ENCODE measurements at regions not wholly inside any gene's neighbourhood (a gene's known extent, or its start where the extent isn't known, plus 50 kb on each side); places are given as distances from the start of the nearest gene placed in this dataset.

DNA sequence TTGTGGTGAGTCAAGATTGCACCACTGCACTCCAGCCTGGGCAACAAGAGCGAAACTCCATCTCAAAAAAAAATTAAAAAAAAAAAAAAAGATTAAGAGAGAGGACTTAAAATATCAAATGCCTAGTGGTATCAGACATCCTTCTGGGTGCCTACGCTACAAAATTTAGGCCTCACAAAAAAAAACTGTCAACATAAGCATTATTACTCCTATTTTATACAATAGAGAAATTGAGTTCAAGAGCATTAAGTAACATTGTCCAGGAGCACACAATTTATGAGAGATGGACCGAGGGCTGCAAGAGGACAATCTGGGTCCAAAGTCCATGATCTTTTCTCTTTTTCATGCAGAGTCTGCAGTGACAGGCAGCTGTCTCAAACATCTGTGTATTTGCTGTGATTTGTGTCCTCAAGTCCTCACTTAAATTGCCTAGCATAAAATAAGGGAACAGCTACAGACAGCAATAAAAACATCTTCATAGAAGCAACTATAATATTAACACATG lies 62.4 kb downstream of the OSR1 start:
- Histone ChIP-seq H3K79me1 (ENCODE audit: low read depth in 1 of 2, low read length in 2 of 2) (no peaks in the 10 kb centered on the region), H3K18ac (ENCODE audit: low read depth, low read length) (no peak overlapping the region), H3K36me3 (ENCODE audit: control insufficient read depth, insufficient read depth, low read length) (no peaks in the 10 kb centered on the region), H3K27me3 (ENCODE audit: control insufficient read depth, insufficient read depth, low read length) (no peaks in the 10 kb centered on the region), H3K27ac (ENCODE audit: insufficient read depth, low read length) (no peak overlapping the region), H3K14ac (replicated peaks; ENCODE audit: low read depth, low read length) (no peak overlapping the region), H4K20me1 (ENCODE audit: insufficient read depth, low read length) (no peaks in the 10 kb centered on the region), H3K9me1 (ENCODE audit: insufficient read depth, low read length) (0 out of 2 replicates have a peak, but pooled peaks cover 3% of the 10 kb centered on the region), H4K8ac (ENCODE audit: low read depth in 2 of 2, low read length in 2 of 2) (no peak overlapping the region), H2AK9ac (replicated peaks; ENCODE audit: low read depth, low read length, poor library complexity) (no peak overlapping the region), H3K9ac (ENCODE audit: low read depth, low read length) (no peak overlapping the region), H3K9me3 (ENCODE audit: control insufficient read depth, insufficient read depth, low read length) (no peaks in the 10 kb centered on the region), H3K4me2 (ENCODE audit: low read depth, low read length) (no peak overlapping the region), H3K56ac (ENCODE audit: extremely low read depth, insufficient read depth, low read length) (no peak overlapping the region), H2AFZ (replicated peaks; ENCODE audit: low read length, poor library complexity) (no peak overlapping the region), H2BK5ac (ENCODE audit: low read depth, low read length, poor library complexity, severe bottlenecking) (no peak overlapping the region), H3K4me3 (ENCODE audit: insufficient read depth, low read depth, low read length) (no peak overlapping the region), H3K4ac (ENCODE audit: low read depth, low read length) (no peak overlapping the region), H3K23ac (ENCODE audit: low read depth, low read length) (no peak overlapping the region), H2BK120ac (ENCODE audit: low read depth, low read length) (no peak overlapping the region), H2BK15ac (ENCODE audit: low read depth, low read length) (no peak overlapping the region), H4K91ac (ENCODE audit: insufficient read depth, low read depth, low read length) (no peak overlapping the region), H4K5ac (ENCODE audit: low read depth, low read length) (no peak overlapping the region), H2AK5ac (ENCODE audit: low read depth, low read length) (no peak overlapping the region), H2BK20ac (ENCODE audit: low read depth, low read length) (no peak overlapping the region), H3K4me1 (ENCODE audit: control insufficient read depth, insufficient read depth, low read length) (peaks cover 2% of the 10 kb centered on the region; the same call in 1 of the 2 replicates)
- peak; percentile 69 for TF ChIP-seq MAFK (IDR thresholded peaks at IDR 0.05; ENCODE audit: low read depth, low read length)
- TF ChIP-seq, protein P1, sequence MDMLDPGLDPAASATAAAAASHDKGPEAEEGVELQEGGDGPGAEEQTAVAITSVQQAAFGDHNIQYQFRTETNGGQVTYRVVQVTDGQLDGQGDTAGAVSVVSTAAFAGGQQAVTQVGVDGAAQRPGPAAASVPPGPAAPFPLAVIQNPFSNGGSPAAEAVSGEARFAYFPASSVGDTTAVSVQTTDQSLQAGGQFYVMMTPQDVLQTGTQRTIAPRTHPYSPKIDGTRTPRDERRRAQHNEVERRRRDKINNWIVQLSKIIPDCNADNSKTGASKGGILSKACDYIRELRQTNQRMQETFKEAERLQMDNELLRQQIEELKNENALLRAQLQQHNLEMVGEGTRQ (IDR thresholded peaks at IDR 0.05; ENCODE audit: low read depth, low read length), result no peak
- TF ChIP-seq FOS (IDR thresholded peaks at IDR 0.05; ENCODE audit: low read depth, low read length), result no peak
- no peak for TF ChIP-seq CHD1 (IDR thresholded peaks at IDR 0.05; ENCODE audit: low read depth, low read length)
- ATAC-seq (ENCODE audit: low read depth) (no peak), DNase-seq (no peak)
- no CpG with 5 or more reads among the region's 3 CpGs for WGBS, 2 experiments (ENCODE audit: extremely low coverage in 2 of 2, insufficient read length in 1 of 2)
- BruUV-seq (replicated peaks), result no TSS peak
- intact Hi-C loops (cut with micrococcal nuclease), result no loop called here
- ChIA-PET CTCF (no interaction called here), POLR2A (ENCODE audit: unreplicated experiment) (no interaction called here)
- in situ Hi-C loops (cut with MboI; ENCODE audit: low sequenced_read_pairs), result no loop called here
- dilution Hi-C loops (cut with HindIII; ENCODE audit: low sequenced_read_pairs, unreplicated experiment), result no loop called here

Measured in IMR-90 (cell line).